KMS-11 (cell line): ENCODE measurements at regions not wholly inside any gene's neighbourhood (a gene's known extent, or its start where the extent isn't known, plus 50 kb on each side); places are given as distances from the start of the nearest gene placed in this dataset.

Experiments
- H2AFZ ChIP-seq: fragments of 200-600 bp; sonication (generic); 2 replicates; pipeline ENCODE4 v1.6.1; 2016; ENCODE audit warnings: antibody characterized with exemption, mixed run types, low read depth
- H3K27ac ChIP-seq: fragments of 200-600 bp; sonication (generic); 2 replicates; pipeline ENCODE4 v1.6.1; 2016; ENCODE audit warnings: mild to moderate bottlenecking, mixed run types
- H3K27me3 ChIP-seq: fragments of 200-600 bp; sonication (generic); 2 replicates; pipeline ENCODE4 v1.6.1; 2017; ENCODE audit warnings: mild to moderate bottlenecking, low read depth, mixed run types, moderate library complexity; ENCODE audit not compliant: insufficient read depth
- H3K36me3 ChIP-seq: fragments of 200-600 bp; sonication (generic); 2 replicates; pipeline ENCODE4 v1.6.1; 2017; ENCODE audit warnings: mild to moderate bottlenecking, mixed run types; ENCODE audit not compliant: insufficient read depth
- H3K4me1 ChIP-seq: fragments of 200-600 bp; sonication (generic); 2 replicates; pipeline ENCODE4 v1.6.1; 2016; ENCODE audit warnings: mild to moderate bottlenecking, low read depth, mixed run types; ENCODE audit not compliant: poor library complexity, severe bottlenecking
- H3K4me2 ChIP-seq: fragments of 200-600 bp; sonication (generic); 2 replicates; pipeline ENCODE4 v1.7.0; 2016; ENCODE audit warnings: mild to moderate bottlenecking, mixed run types
- H3K4me3 ChIP-seq: fragments of 200-600 bp; sonication (generic); IDR thresholded peaks from 2 replicates; pipeline ENCODE4 v1.6.1; 2017; ENCODE audit warnings: low read depth, low read length, mixed read lengths; ENCODE audit not compliant: insufficient read depth
- H3K79me2 ChIP-seq: fragments of 200-600 bp; sonication (generic); 2 replicates; pipeline ENCODE4 v1.6.1; 2016; ENCODE audit warnings: low read depth, mixed run types; ENCODE audit not compliant: insufficient read depth
- H3K9ac ChIP-seq: fragments of 200-600 bp; sonication (generic); 2 replicates; pipeline ENCODE4 v1.6.1; 2016; ENCODE audit warnings: mild to moderate bottlenecking, mixed run types
- H4K20me1 ChIP-seq: fragments of 200-600 bp; sonication (generic); 2 replicates; pipeline ENCODE4 v1.6.1; 2016; ENCODE audit warnings: mild to moderate bottlenecking, mixed run types; ENCODE audit not compliant: insufficient read depth
- TF ChIP-seq, protein P1 (sequence below): fragments of 200-600 bp; sonication (generic); conservative IDR thresholded peaks from 2 replicates; pipeline ENCODE4 v1.6.1; 2017; ENCODE audit warnings: low read depth, mild to moderate bottlenecking, antibody characterized with exemption, low read length, moderate library complexity, mixed read lengths

DNA sequence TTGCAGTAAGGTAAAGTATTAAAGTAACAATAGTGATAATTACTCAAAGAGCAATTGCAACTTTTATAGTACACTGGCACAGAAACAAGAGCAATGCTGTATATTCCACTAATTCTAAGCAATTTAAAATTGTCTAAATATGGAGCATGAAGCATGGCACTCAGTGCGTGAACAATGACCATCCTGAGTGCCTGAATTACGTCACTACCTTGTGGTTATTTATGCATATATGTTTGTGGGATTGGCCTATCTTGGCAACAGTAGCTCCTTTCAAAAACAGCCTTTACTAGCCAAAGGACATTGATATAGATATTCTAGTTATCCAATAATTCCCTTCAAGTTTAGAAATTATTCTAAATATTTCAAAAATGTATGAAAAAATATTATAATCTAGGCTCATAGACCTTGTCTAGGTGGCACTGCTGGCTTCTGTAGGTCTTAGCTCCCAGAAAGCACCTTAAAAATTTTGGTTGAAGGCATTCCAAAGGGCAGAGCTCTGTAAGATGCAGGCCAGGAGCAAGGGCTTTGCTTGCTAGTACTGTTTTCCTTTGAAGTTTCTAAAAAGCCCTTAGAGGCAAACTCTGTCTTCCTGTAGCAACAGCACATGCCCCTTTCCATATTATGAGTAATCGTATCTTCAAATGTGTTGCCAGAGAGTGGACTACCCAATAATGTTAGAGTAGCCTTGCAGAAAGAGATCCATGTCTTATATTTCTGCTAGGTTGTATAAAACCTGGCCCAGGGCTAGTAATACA, 719.3 kb downstream of the NR2F1-AS1 start:
- Histone ChIP-seq H3K4me2 (no peak overlapping the region), H2AFZ (no peak overlapping the region), H3K4me3 (no peak overlapping the region), H3K79me2 (no peaks in the 10 kb centered on the region), H3K27me3 (no peaks in the 10 kb centered on the region), H3K36me3 (no peaks in the 10 kb centered on the region), H3K27ac (no peak overlapping the region), H4K20me1 (no peaks in the 10 kb centered on the region), H3K9ac (no peak overlapping the region), H3K4me1 (no peaks in the 10 kb centered on the region)
- TF ChIP-seq, protein P1, sequence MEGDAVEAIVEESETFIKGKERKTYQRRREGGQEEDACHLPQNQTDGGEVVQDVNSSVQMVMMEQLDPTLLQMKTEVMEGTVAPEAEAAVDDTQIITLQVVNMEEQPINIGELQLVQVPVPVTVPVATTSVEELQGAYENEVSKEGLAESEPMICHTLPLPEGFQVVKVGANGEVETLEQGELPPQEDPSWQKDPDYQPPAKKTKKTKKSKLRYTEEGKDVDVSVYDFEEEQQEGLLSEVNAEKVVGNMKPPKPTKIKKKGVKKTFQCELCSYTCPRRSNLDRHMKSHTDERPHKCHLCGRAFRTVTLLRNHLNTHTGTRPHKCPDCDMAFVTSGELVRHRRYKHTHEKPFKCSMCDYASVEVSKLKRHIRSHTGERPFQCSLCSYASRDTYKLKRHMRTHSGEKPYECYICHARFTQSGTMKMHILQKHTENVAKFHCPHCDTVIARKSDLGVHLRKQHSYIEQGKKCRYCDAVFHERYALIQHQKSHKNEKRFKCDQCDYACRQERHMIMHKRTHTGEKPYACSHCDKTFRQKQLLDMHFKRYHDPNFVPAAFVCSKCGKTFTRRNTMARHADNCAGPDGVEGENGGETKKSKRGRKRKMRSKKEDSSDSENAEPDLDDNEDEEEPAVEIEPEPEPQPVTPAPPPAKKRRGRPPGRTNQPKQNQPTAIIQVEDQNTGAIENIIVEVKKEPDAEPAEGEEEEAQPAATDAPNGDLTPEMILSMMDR, result no peak

GRCh38 chr5:92860061-92860460, 721.0 kb downstream of the NR2F1-AS1 start:
- H3K27me3 ChIP-seq, result no peaks in the 10 kb centered on the region
- H3K9ac ChIP-seq, result no peak overlapping the region
- TF ChIP-seq, protein P1, result no peak
- no peak overlapping the region for H3K4me2 ChIP-seq
- H2AFZ ChIP-seq, result no peak overlapping the region
- H3K4me3 ChIP-seq, result no peak overlapping the region
- no peaks in the 10 kb centered on the region for H4K20me1 ChIP-seq
- no peaks in the 10 kb centered on the region for H3K36me3 ChIP-seq
- no peaks in the 10 kb centered on the region for H3K4me1 ChIP-seq
- no peak overlapping the region for H3K27ac ChIP-seq
- no peaks in the 10 kb centered on the region for H3K79me2 ChIP-seq

- Histone ChIP-seq H3K36me3 (no peaks in the 10 kb centered on the region), H3K4me1 (no peaks in the 10 kb centered on the region), H3K9ac (no peak overlapping the region), H3K79me2 (no peaks in the 10 kb centered on the region), H3K27me3 (no peaks in the 10 kb centered on the region), H2AFZ (no peak overlapping the region), H4K20me1 (no peaks in the 10 kb centered on the region), H3K4me2 (no peak overlapping the region), H3K27ac (no peak overlapping the region), H3K4me3 (no peak overlapping the region)
- TF ChIP-seq, protein P1, result no peak
Observed at GRCh38 chr5:92852219-92852618, 728.8 kb downstream of the NR2F1-AS1 start.

DNA sequence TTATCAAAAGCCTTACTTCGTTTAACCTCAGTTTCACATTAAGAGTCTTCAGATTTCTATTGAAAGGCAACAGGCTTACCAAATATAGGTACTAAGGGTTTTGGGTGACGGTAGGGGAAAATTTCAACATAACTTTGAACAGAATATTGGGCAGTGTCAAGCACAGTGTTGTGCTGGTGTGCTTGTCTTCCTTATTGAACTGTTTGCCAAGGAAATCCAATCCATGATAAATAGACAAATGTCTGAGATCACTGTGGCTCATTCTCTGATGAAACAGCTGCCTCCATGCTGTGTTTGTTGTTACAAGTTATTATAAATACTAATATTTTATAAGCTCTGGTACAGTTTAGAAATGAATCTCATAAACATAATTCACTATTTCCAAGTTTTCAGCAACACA, 730.1 kb downstream of the NR2F1-AS1 start:
- H3K27ac ChIP-seq, result no peak overlapping the region
- no peak overlapping the region for H3K9ac ChIP-seq
- H3K36me3 ChIP-seq, result no peaks in the 10 kb centered on the region
- TF ChIP-seq, protein P1, result no peak
- H3K27me3 ChIP-seq, result no peaks in the 10 kb centered on the region
- no peak overlapping the region for H3K4me3 ChIP-seq
- no peaks in the 10 kb centered on the region for H4K20me1 ChIP-seq
- H2AFZ ChIP-seq, result no peak overlapping the region
- no peak overlapping the region for H3K4me2 ChIP-seq
- H3K4me1 ChIP-seq, result no peaks in the 10 kb centered on the region
- H3K79me2 ChIP-seq, result no peaks in the 10 kb centered on the region
